Keratinocyte (primary cell): ENCODE measurements at regions not wholly inside any gene's neighbourhood (a gene's known extent, or its start where the extent isn't known, plus 50 kb on each side); places are given as distances from the start of the nearest gene placed in this dataset.

ENCODE experiments used
- EZH2 ChIP-seq: IDR thresholded peaks from one replicate; pipeline ENCODE4 v1.6.1; 2012; ENCODE audit warnings: inconsistent platforms, mild to moderate bottlenecking, low read length, moderate library complexity
- TF ChIP-seq, protein P1 (sequence below), 3 experiments: IDR thresholded peaks in 1 of 3; conservative IDR thresholded peaks in 1 of 3; optimal IDR thresholded peaks in 1 of 3; 2 replicates in 2 of 3; 3 replicates in 1 of 3; pipeline versions ENCODE3 to v1.5.1; 2011; ENCODE audit warnings: low read length in 3 of 3, mild to moderate bottlenecking in 3 of 3, moderate library complexity in 2 of 3, control low read depth in 1 of 3, inconsistent platforms in 1 of 3; ENCODE audit not compliant: insufficient read depth in 2 of 3; ENCODE audit errors: extremely low read depth in 1 of 3

GRCh38 chr3:182583545-182583944 is 209.8 kb upstream of the ATP11B start:
- TF ChIP-seq, protein P1, sequence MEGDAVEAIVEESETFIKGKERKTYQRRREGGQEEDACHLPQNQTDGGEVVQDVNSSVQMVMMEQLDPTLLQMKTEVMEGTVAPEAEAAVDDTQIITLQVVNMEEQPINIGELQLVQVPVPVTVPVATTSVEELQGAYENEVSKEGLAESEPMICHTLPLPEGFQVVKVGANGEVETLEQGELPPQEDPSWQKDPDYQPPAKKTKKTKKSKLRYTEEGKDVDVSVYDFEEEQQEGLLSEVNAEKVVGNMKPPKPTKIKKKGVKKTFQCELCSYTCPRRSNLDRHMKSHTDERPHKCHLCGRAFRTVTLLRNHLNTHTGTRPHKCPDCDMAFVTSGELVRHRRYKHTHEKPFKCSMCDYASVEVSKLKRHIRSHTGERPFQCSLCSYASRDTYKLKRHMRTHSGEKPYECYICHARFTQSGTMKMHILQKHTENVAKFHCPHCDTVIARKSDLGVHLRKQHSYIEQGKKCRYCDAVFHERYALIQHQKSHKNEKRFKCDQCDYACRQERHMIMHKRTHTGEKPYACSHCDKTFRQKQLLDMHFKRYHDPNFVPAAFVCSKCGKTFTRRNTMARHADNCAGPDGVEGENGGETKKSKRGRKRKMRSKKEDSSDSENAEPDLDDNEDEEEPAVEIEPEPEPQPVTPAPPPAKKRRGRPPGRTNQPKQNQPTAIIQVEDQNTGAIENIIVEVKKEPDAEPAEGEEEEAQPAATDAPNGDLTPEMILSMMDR (optimal IDR thresholded peaks at IDR 0.05 in 1 of 3, IDR thresholded peaks at IDR 0.05 in 1 of 3, conservative IDR thresholded peaks at IDR 0.05 in 1 of 3; ENCODE audit: extremely low read depth in 1 of 3, insufficient read depth in 2 of 3, low read length in 3 of 3), result no peak
- no peak for TF ChIP-seq EZH2
